ENCODE measurements at regions not wholly inside any gene's neighbourhood (a gene's known extent, or its start where the extent isn't known, plus 50 kb on each side); places are given as distances from the start of the nearest gene placed in this dataset.

- H3K4me1 ChIP-seq, result no peaks in the 10 kb centered on the region
- H3K4me3 ChIP-seq (ENCODE audit: low read depth, low read length), result no peak overlapping the region
- no peaks in the 10 kb centered on the region for H3K27me3 Mint-ChIP-seq (ENCODE audit: insufficient read depth, unreplicated experiment)
- H3K9me3 Mint-ChIP-seq (ENCODE audit: unreplicated experiment), result no peaks in the 10 kb centered on the region
- no peak for TF ChIP-seq CTCF (IDR thresholded peaks at IDR 0.05; ENCODE audit: insufficient read depth in 1 of 2, low read depth in 1 of 2, low read length in 1 of 2, severe bottlenecking in 1 of 2, unreplicated experiment in 1 of 2)
- no peak overlapping the region for H3K4me3 Mint-ChIP-seq (ENCODE audit: unreplicated experiment)
- no peaks in the 10 kb centered on the region for H3K9me3 ChIP-seq
- intact Hi-C loops (cut with micrococcal nuclease; ENCODE audit: unreplicated experiment), result no loop called here
- DNase-seq, result no peak
- H3K4me1 Mint-ChIP-seq (ENCODE audit: low read depth, unreplicated experiment), result no peaks in the 10 kb centered on the region
- no peak overlapping the region for H3K27ac Mint-ChIP-seq (ENCODE audit: unreplicated experiment)
- H3K36me3 Mint-ChIP-seq (ENCODE audit: insufficient read depth, unreplicated experiment), result no peaks in the 10 kb centered on the region
- ChIA-PET CTCF (no interaction called here), POLR2A (no interaction called here)
- no TSS peak for BruUV-seq (replicated peaks)
- no peaks in the 10 kb centered on the region for H3K36me3 ChIP-seq (ENCODE audit: control insufficient read depth, insufficient read depth, low read length)
- no peaks in the 10 kb centered on the region for H3K27me3 ChIP-seq (replicated peaks; ENCODE audit: control insufficient read depth, insufficient read depth, low read length)
Measured at GRCh38 chr4:184957446-184958115, 60.7 kb upstream of the HELT start.

GRCh38 chr4:184958127-184958922, 60.0 kb upstream of the HELT start:
- Mint-ChIP-seq H3K27me3 (ENCODE audit: insufficient read depth, unreplicated experiment) (no peaks in the 10 kb centered on the region), H3K36me3 (ENCODE audit: insufficient read depth, unreplicated experiment) (no peaks in the 10 kb centered on the region), H3K27ac (ENCODE audit: unreplicated experiment) (no peak overlapping the region), H3K9me3 (ENCODE audit: unreplicated experiment) (no peaks in the 10 kb centered on the region), H3K4me3 (ENCODE audit: unreplicated experiment) (no peak overlapping the region), H3K4me1 (ENCODE audit: low read depth, unreplicated experiment) (no peaks in the 10 kb centered on the region)
- intact Hi-C loops (cut with micrococcal nuclease; ENCODE audit: unreplicated experiment), result no loop called here
- TF ChIP-seq CTCF (IDR thresholded peaks at IDR 0.05; ENCODE audit: insufficient read depth in 1 of 2, low read depth in 1 of 2, low read length in 1 of 2, severe bottlenecking in 1 of 2, unreplicated experiment in 1 of 2), result no peak
- DNase-seq, result no peak
- no peaks in the 10 kb centered on the region for H3K27me3 ChIP-seq (replicated peaks; ENCODE audit: control insufficient read depth, insufficient read depth, low read length)
- ChIA-PET POLR2A (no interaction called here), CTCF (no interaction called here)
- no peaks in the 10 kb centered on the region for H3K9me3 ChIP-seq
- no TSS peak for BruUV-seq (replicated peaks)
- no peak overlapping the region for H3K4me3 ChIP-seq (ENCODE audit: low read depth, low read length)
- H3K4me1 ChIP-seq, result no peaks in the 10 kb centered on the region
- no peaks in the 10 kb centered on the region for H3K36me3 ChIP-seq (ENCODE audit: control insufficient read depth, insufficient read depth, low read length)

GRCh38 chr4:184958923-184959210, 59.4 kb upstream of the HELT start:
- no peak for TF ChIP-seq CTCF (IDR thresholded peaks at IDR 0.05; ENCODE audit: insufficient read depth in 1 of 2, low read depth in 1 of 2, low read length in 1 of 2, severe bottlenecking in 1 of 2, unreplicated experiment in 1 of 2)
- no peaks in the 10 kb centered on the region for H3K9me3 ChIP-seq
- H3K4me1 ChIP-seq, result no peaks in the 10 kb centered on the region
- Mint-ChIP-seq H3K27ac (ENCODE audit: unreplicated experiment) (no peak overlapping the region), H3K36me3 (ENCODE audit: insufficient read depth, unreplicated experiment) (peaks cover 3% of the 10 kb centered on the region), H3K27me3 (ENCODE audit: insufficient read depth, unreplicated experiment) (no peaks in the 10 kb centered on the region), H3K4me1 (ENCODE audit: low read depth, unreplicated experiment) (no peaks in the 10 kb centered on the region), H3K4me3 (ENCODE audit: unreplicated experiment) (no peak overlapping the region), H3K9me3 (ENCODE audit: unreplicated experiment) (no peaks in the 10 kb centered on the region)
- CTCF ChIA-PET, result no interaction called here
- BruUV-seq (replicated peaks), result no TSS peak
- POLR2A ChIA-PET, result no interaction called here
- H3K4me3 ChIP-seq (ENCODE audit: low read depth, low read length), result no peak overlapping the region
- intact Hi-C loops (cut with micrococcal nuclease; ENCODE audit: unreplicated experiment), result no loop called here
- no peaks in the 10 kb centered on the region for H3K36me3 ChIP-seq (ENCODE audit: control insufficient read depth, insufficient read depth, low read length)
- DNase-seq, result no peak
- no peaks in the 10 kb centered on the region for H3K27me3 ChIP-seq (replicated peaks; ENCODE audit: control insufficient read depth, insufficient read depth, low read length)

Data from Caco-2 (cell line).